Common myeloid progenitor, CD34-positive (primary cell): ENCODE measurements at regions not wholly inside any gene's neighbourhood (a gene's known extent, or its start where the extent isn't known, plus 50 kb on each side); places are given as distances from the start of the nearest gene placed in this dataset.

Experiments
- CTCF ChIA-PET: fragments of 350-600 bp; sonication (Branson Sonifier 250); formaldehyde crosslinking; loops from one replicate; lab custom pipeline; 2021; ENCODE audit warnings: antibody characterized with exemption; lab: Charles Lee
- POLR2A ChIA-PET: fragments of 350-600 bp; sonication (Branson Sonifier 250); formaldehyde crosslinking; loops from one replicate; lab custom pipeline; 2021; ENCODE audit warnings: antibody characterized with exemption; lab: Charles Lee
- DNase-seq, 3 donors: peaks; one replicate each; pipeline versions ENCODE4 v3.0.0 to v3.0.0-alpha.2; 2013
- H3K27ac ChIP-seq, 2 experiments: 1 replicate in 1 of 2; 2 replicates in 1 of 2; pipeline ENCODE4 v1.7.0; 2013; ENCODE audit warnings: inconsistent platforms in 2 of 2, low read length in 2 of 2, mild to moderate bottlenecking in 2 of 2, low read depth in 1 of 2, moderate library complexity in 1 of 2; ENCODE audit not compliant: severe bottlenecking in 2 of 2, insufficient read depth in 1 of 2, poor library complexity in 1 of 2
- H3K27me3 ChIP-seq, 5 experiments: replicated peaks in 2 of 5; 1 replicate in 3 of 5; 2 replicates in 2 of 5; pipeline versions ENCODE4 v1.6.1 to v1.7.0; 2013; ENCODE audit warnings: low read length in 4 of 5, mild to moderate bottlenecking in 2 of 5, moderate library complexity in 2 of 5, inconsistent platforms in 1 of 5; ENCODE audit not compliant: insufficient read depth in 5 of 5, control insufficient read depth in 4 of 5
- H3K36me3 ChIP-seq, 4 experiments: 1 replicate in 2 of 4; 2 replicates in 2 of 4; pipeline versions ENCODE4 v1.6.1 to v1.7.0; 2013; ENCODE audit warnings: low read length in 3 of 4, control low read depth in 1 of 4, mild to moderate bottlenecking in 1 of 4; ENCODE audit not compliant: control insufficient read depth in 4 of 4, insufficient read depth in 4 of 4
- H3K4me1 ChIP-seq, 4 experiments: 1 replicate in 3 of 4; 2 replicates in 1 of 4; pipeline versions ENCODE4 v1.6.1 to v1.7.1; 2013; ENCODE audit warnings: low read length in 3 of 4, mild to moderate bottlenecking in 3 of 4, control low read depth in 1 of 4, inconsistent platforms in 1 of 4, moderate library complexity in 1 of 4; ENCODE audit not compliant: control insufficient read depth in 4 of 4, insufficient read depth in 4 of 4; ENCODE audit errors: control extremely low read depth in 1 of 4
- H3K4me3 ChIP-seq, 7 experiments: 1 replicate in 4 of 7; 2 replicates in 3 of 7; pipeline versions ENCODE4 v1.5.1 to v1.7.0; 2013; ENCODE audit warnings: mild to moderate bottlenecking in 7 of 7, low read length in 6 of 7, moderate library complexity in 6 of 7, inconsistent platforms in 2 of 7, low read depth in 2 of 7, control low read depth in 1 of 7; ENCODE audit not compliant: insufficient read depth in 4 of 7, control insufficient read depth in 1 of 7; ENCODE audit errors: extremely low read depth in 1 of 7
- H3K9me3 ChIP-seq, 5 experiments: 1 replicate in 4 of 5; 2 replicates in 1 of 5; pipeline versions ENCODE4 v1.6.1 to v1.7.1; 2013; ENCODE audit warnings: low read length in 4 of 5, mild to moderate bottlenecking in 2 of 5, inconsistent platforms in 1 of 5, low read depth in 1 of 5, moderate library complexity in 1 of 5; ENCODE audit not compliant: control insufficient read depth in 4 of 5, insufficient read depth in 2 of 5; ENCODE audit errors: control extremely low read depth in 1 of 5
- WGBS: methylation state at CpG from one replicate; pipeline ENCODE4 v1.1.5; 2013; ENCODE audit not compliant: insufficient coverage; 5-methylcytosine and 5-hydroxymethylcytosine counted together

DNA sequence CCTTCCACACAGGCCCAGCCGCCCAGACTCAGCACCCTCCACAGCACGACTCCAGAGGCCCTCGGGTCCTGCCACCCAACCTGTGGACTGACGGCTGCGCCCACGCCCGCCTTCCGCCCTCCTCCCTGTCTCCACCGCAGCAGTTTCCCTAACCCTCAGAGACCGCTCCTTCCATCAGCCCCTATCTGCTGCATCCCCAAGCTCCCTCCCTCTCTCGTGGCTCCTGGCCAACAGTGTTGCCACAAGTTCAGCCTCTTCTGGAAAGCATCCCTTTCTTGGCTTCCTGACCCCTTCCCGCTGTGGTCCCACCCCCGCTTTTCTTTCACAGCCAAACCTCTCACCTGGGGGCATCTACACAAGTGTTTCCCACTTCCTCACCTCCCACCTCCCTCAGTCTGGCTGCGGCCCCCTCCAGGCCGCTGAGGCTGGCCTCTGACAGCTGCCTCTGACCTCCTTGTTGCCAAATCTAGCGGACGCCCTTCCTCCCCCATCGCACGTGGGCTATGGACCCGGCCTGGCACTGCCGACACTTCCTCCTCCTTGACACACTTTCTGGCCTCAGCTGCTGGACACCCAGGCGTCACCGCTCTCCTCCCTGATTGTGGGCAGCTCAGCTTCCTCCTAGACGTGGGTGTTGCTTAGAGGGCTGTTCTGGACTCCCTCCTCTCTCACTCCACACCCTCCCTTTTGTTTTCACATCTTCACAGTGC, 168.8 kb upstream of the TLE3 start:
- DNase-seq, result peak; percentile 79 to 92 (median 91)
- no peak overlapping the region for H3K27ac ChIP-seq
- H3K9me3 ChIP-seq, result no peaks in the 10 kb centered on the region
- 0% methylated on average over 23 of the region's 24 CpGs for WGBS
- ChIA-PET CTCF (interaction anchor here (1.0 to 1.9 kb wide), 4 partner anchors 34 to 170 kb away, joined by 3 to 5 read pairs (median 3); no protein-coding TSS in a partner anchor), POLR2A (interaction anchor here (0.6 to 1.0 kb wide), 2 partner anchors 169 to 226 kb away, joined by 3 to 4 read pairs; partner anchors contain the start of gene TLE3)
- no peaks in the 10 kb centered on the region for H3K27me3 ChIP-seq
- H3K4me3 ChIP-seq, result peak overlapping the region in 4 of 7 experiments; percentile 8 to 30 (median 24)
- H3K36me3 ChIP-seq, result no peaks in the 10 kb centered on the region
- peaks cover 14 to 97% (median 91%) of the 10 kb centered on the region in 4 experiments for H3K4me1 ChIP-seq

DNA sequence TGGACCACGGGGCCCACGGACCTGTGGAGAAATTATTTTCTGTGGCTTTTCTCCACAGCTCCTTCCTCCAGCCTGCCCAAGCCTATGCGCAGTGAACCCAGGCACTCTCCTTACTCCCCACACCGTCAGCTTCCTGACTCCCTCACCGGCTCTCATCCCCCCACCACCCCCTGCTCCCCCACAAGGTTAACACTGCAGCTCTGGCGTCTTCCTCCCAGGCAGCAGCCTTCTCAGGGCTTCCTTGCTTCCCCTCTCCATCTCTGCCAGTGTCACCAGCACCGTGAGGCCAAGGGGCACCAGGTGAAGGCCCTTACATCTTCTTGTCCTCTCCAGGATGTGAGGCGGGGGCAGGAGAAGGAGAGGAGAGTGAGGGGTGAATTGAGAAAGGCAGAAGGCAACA, 168.3 kb upstream of the TLE3 start:
- Histone ChIP-seq H3K4me1 (peaks cover 13 to 97% (median 91%) of the 10 kb centered on the region in 4 experiments), H3K27ac (no peak overlapping the region), H3K27me3 (no peaks in the 10 kb centered on the region), H3K9me3 (no peaks in the 10 kb centered on the region), H3K4me3 (peak overlapping the region in 4 of 7 experiments; percentile 8 to 30 (median 24)), H3K36me3 (no peaks in the 10 kb centered on the region)
- DNase-seq, result no peak
- CTCF ChIA-PET, result interaction anchor here (1.9 kb wide), 1 partner anchor 35 kb away, joined by 5 read pairs; no protein-coding TSS in a partner anchor
- WGBS, result 2% methylated on average over 5 of the region's 8 CpGs
- POLR2A ChIA-PET, result no interaction called here

DNA sequence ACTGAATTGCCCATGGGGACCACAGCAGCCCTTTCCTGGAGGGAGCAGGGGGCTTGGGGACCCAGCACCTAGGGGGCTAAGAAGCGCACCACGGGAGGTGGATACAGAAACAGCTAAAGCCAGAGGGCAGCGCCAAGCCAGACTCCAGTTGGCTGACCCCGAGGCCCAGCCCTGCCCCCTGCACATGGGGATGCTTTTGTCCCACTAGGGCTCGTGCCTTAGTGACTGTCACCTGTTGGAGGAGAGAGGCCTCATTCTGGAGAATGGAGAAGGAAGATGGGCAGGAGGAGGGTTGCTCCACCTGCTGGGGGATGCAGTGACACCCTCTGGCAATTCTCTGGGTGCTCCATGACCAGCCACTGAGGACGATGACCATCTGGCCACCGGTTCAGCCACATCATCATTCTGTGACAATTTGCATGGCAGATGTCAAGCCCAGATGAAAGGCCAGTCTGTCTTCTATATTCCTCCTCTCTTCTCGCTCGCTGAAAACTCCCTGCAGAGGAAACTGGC, 167.8 kb upstream of the TLE3 start:
- CTCF ChIA-PET, result interaction anchor here (1.9 kb wide), 1 partner anchor 35 kb away, joined by 5 read pairs; no protein-coding TSS in a partner anchor
- POLR2A ChIA-PET, result no interaction called here
- Histone ChIP-seq H3K9me3 (no peaks in the 10 kb centered on the region), H3K4me3 (no peak overlapping the region), H3K27me3 (no peaks in the 10 kb centered on the region), H3K27ac (no peak overlapping the region), H3K36me3 (no peaks in the 10 kb centered on the region), H3K4me1 (peaks cover 14 to 97% (median 91%) of the 10 kb centered on the region in 4 experiments)
- no peak for DNase-seq
- 75% methylated on average over 9 of the region's 9 CpGs for WGBS

DNA sequence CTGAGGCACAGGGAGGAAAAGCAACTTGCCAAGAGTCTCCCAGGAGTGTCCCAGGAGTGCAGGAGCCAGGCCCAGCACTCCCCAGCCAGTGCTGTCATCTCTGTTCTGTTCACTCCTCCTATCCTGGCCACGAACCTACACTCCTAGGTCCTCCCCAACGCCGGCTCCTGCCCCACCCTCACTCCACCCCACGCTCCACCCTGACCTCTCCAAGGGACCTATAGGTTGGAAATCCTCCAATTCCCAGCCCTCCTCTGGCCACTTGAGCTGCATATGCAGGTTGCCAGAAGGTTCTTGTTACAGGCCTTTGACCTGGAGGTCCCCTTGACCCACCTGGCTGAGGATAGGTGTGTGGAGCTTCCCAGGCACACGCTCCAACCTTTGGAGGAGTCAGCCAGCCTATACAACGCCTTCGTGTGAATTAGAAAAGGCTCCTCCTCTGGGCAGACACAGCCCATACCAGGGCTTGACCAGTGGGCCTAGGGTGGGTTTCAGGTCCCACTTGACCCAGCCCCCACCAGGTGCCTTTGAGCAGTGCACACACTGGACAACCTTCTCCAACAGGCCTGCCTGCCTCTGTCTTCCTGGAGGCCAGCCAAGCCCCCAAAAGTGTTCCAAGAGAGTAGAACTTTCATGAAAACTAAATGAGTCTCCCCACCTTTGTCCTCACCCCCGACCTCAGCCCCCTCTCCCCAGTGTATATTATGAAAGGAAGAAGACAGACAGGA, 167.2 kb upstream of the TLE3 start:
- H3K4me3 ChIP-seq, result no peak overlapping the region
- WGBS, result 81% methylated on average over 7 of the region's 8 CpGs

DNA sequence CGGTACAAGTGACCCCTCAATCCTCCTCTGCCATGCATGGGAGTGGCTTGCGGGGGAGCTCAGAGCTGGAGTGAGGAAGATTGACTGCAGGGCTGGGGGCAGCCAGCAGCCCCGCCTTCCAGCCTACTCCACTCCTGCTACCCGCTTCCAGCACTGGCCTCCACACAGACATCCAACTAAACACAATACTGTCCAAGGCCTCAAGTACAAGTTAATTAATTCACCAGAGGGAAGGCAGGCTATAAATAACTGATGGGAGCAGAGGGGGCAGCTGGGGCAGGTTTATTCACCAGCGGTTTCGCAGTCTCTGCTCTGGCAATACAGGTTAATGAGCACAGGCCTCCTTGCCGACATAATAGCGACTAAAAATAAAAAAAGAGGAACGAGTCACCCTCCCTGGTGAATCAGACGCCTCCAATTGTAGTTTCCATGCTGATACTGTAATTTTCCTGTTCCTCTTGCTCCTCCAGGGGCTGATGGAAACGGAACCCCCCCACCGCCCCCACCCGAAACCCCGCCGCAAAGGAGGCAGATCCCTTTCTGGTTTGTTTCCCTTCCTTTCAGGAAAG, 166.4 kb upstream of the TLE3 start:
- WGBS, result 2% methylated on average over 4 of the region's 15 CpGs
- Histone ChIP-seq H3K4me1 (peaks cover 13 to 97% (median 91%) of the 10 kb centered on the region in 4 experiments), H3K4me3 (no peak overlapping the region), H3K36me3 (no peaks in the 10 kb centered on the region), H3K27ac (no peak overlapping the region), H3K9me3 (no peaks in the 10 kb centered on the region), H3K27me3 (no peaks in the 10 kb centered on the region)
- ChIA-PET CTCF (interaction anchor here (0.6 to 1.4 kb wide), 2 partner anchors 21 to 193 kb away, joined by 3 read pairs; no protein-coding TSS in a partner anchor), POLR2A (no interaction called here)
- peak; percentile 52 to 85 (median 80) for DNase-seq

More for the DNA sequence above, 167.2 kb upstream of the TLE3 start:
- peaks cover 10 to 97% (median 91%) of the 10 kb centered on the region in 4 experiments for H3K4me1 ChIP-seq
- POLR2A ChIA-PET, result no interaction called here
- no peak overlapping the region for H3K27ac ChIP-seq
- H3K36me3 ChIP-seq, result no peaks in the 10 kb centered on the region
- no peaks in the 10 kb centered on the region for H3K9me3 ChIP-seq
- CTCF ChIA-PET, result interaction anchor here (1.4 to 1.9 kb wide), 2 partner anchors 20 to 36 kb away, joined by 3 to 5 read pairs; no protein-coding TSS in a partner anchor
- H3K27me3 ChIP-seq, result no peaks in the 10 kb centered on the region
- DNase-seq, result no peak

DNA sequence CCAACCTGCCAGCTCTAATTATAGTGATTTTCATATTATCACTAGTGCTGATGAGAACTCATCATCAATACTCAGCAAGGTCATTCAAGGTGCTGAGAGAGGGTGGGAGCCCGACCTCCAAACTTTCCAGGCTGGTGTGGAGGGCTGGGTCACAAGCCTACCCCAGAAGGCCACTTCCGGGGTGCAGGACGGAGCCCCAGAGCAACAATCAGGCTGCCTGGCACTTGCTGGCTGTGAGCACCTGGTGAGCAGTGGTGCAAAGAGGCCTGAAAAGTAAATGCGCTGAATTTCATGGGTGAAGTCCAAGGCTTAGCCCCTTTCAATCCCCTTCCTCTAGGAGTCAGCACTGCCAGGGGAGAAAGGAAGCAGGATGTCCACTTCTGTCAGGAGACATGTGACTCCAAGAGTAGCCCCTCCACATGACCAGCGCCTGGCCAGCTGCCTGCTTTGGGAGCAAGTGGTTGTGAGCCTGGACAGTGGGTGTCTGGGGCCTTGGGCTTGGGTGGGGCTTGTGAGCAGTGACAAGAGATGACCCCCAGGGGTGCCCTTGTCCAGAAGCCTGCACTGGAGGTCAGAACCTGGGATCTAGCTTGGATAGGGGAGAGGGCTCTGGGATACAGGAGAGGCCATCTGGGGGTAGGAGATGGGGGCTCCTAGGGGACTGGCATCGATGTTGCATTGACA, 165.0 kb upstream of the TLE3 start:
- no peak for DNase-seq
- H3K9me3 ChIP-seq, result no peaks in the 10 kb centered on the region
- ChIA-PET POLR2A (no interaction called here), CTCF (interaction anchor here (1.0 to 1.2 kb wide), 2 partner anchors 9 to 11 kb away, joined by 3 read pairs; no protein-coding TSS in a partner anchor)
- peaks cover 13 to 99% (median 94%) of the 10 kb centered on the region in 4 experiments for H3K4me1 ChIP-seq
- no peaks in the 10 kb centered on the region for H3K27me3 ChIP-seq
- H3K36me3 ChIP-seq, result no peaks in the 10 kb centered on the region
- no peak overlapping the region for H3K4me3 ChIP-seq
- WGBS, result 98% methylated on average over 5 of the region's 6 CpGs
- no peak overlapping the region for H3K27ac ChIP-seq
